HEK293T (cell line): ENCODE measurements at regions not wholly inside any gene's neighbourhood (a gene's known extent, or its start where the extent isn't known, plus 50 kb on each side); places are given as distances from the start of the nearest gene placed in this dataset.

Experiments
- CTCF ChIA-PET: fragments of 350-600 bp; formaldehyde crosslinking; extraction: SDS; loops from one replicate; lab custom pipeline; 2021; ENCODE audit warnings: antibody characterized with exemption, inconsistent platforms; lab: Yijun Ruan, JAX
- POLR2A ChIA-PET: fragments of 350-600 bp; formaldehyde crosslinking; extraction: SDS; loops from one replicate; lab custom pipeline; 2020; ENCODE audit warnings: antibody characterized with exemption, inconsistent platforms; lab: Yijun Ruan, JAX
- DNase-seq: peaks from one replicate; pipeline ENCODE4 v3.0.0; 2012; ENCODE audit warnings: mixed read lengths; ENCODE audit errors: extremely low spot score
- ARNT ChIP-seq: fragments of 450-650 bp; IDR thresholded peaks from 2 replicates; pipeline ENCODE4 v1.6.1; 2017; ENCODE audit warnings: mild to moderate bottlenecking
- BHLHE40 ChIP-seq: fragments of 450-650 bp; IDR thresholded peaks from 2 replicates; pipeline ENCODE4 v1.6.1; 2016; ENCODE audit warnings: mild to moderate bottlenecking, moderate library complexity, borderline replicate concordance
- CTBP1 ChIP-seq: fragments of 450-650 bp; IDR thresholded peaks from 2 replicates; pipeline ENCODE4 v1.6.1; 2016; ENCODE audit warnings: borderline replicate concordance
- ELF4 ChIP-seq: fragments of 450-650 bp; IDR thresholded peaks from 2 replicates; pipeline ENCODE4 v1.6.1; 2017; ENCODE audit warnings: antibody characterized with exemption
- FOXA1 ChIP-seq: fragments of 450-650 bp; IDR thresholded peaks from 2 replicates; pipeline ENCODE4 v1.6.1; 2016; ENCODE audit warnings: mild to moderate bottlenecking
- FOXK2 ChIP-seq: fragments of 450-650 bp; IDR thresholded peaks from 2 replicates; pipeline ENCODE4 v1.6.1; 2016; ENCODE audit warnings: mild to moderate bottlenecking
- FOXM1 ChIP-seq: fragments of 450-650 bp; IDR thresholded peaks from 2 replicates; pipeline ENCODE4 v1.6.1; 2017; ENCODE audit warnings: mild to moderate bottlenecking, borderline replicate concordance
- HDGF ChIP-seq: fragments of 450-650 bp; IDR thresholded peaks from 2 replicates; pipeline ENCODE4 v1.6.1; 2017; ENCODE audit warnings: antibody characterized with exemption, borderline replicate concordance
- L3MBTL2 ChIP-seq: fragments of 450-650 bp; conservative IDR thresholded peaks from 2 replicates; pipeline ENCODE4 v1.6.1; 2016; ENCODE audit warnings: mild to moderate bottlenecking
- LEF1 ChIP-seq: fragments of 450-650 bp; IDR thresholded peaks from 2 replicates; pipeline ENCODE4 v1.6.1; 2017; ENCODE audit warnings: mild to moderate bottlenecking, borderline replicate concordance
- NFRKB ChIP-seq: fragments of 450-650 bp; IDR thresholded peaks from 2 replicates; pipeline ENCODE4 v1.6.1; 2016; ENCODE audit warnings: mild to moderate bottlenecking, moderate library complexity
- SP1 ChIP-seq: fragments of 450-650 bp; IDR thresholded peaks from 2 replicates; pipeline ENCODE4 v1.6.1; 2017
- SUZ12 ChIP-seq: fragments of 450-650 bp; IDR thresholded peaks from 2 replicates; pipeline ENCODE4 v1.6.1; 2016; ENCODE audit warnings: mild to moderate bottlenecking
- TARDBP ChIP-seq: fragments of 450-650 bp; IDR thresholded peaks from 2 replicates; pipeline ENCODE4 v1.6.1; 2016
- ZNF384 ChIP-seq: fragments of 450-650 bp; IDR thresholded peaks from 2 replicates; pipeline ENCODE4 v1.6.1; 2016
- TF ChIP-seq, protein P1 (sequence below): fragments of 450-650 bp; IDR thresholded peaks from 2 replicates; pipeline ENCODE4 v1.6.1; 2016

GRCh38 chr7:67940400-67940799 is 943.8 kb downstream of the TYW1 start:
- DNase-seq = no peak
- POLR2A ChIA-PET = no interaction called here
- CTCF ChIA-PET = no interaction called here
- TF ChIP-seq, protein P1, sequence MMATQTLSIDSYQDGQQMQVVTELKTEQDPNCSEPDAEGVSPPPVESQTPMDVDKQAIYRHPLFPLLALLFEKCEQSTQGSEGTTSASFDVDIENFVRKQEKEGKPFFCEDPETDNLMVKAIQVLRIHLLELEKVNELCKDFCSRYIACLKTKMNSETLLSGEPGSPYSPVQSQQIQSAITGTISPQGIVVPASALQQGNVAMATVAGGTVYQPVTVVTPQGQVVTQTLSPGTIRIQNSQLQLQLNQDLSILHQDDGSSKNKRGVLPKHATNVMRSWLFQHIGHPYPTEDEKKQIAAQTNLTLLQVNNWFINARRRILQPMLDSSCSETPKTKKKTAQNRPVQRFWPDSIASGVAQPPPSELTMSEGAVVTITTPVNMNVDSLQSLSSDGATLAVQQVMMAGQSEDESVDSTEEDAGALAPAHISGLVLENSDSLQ = no peak
- TF ChIP-seq ELF4 = no peak
- no peak for TF ChIP-seq SUZ12
- no peak for TF ChIP-seq CTBP1
- TF ChIP-seq ARNT = no peak
- TF ChIP-seq NFRKB = no peak
- no peak for TF ChIP-seq TARDBP
- no peak for TF ChIP-seq SP1
- TF ChIP-seq FOXA1 = no peak
- no peak for TF ChIP-seq L3MBTL2
- no peak for TF ChIP-seq FOXK2
- TF ChIP-seq ZNF384 = no peak
- TF ChIP-seq LEF1 = no peak
- no peak for TF ChIP-seq BHLHE40
- TF ChIP-seq HDGF = no peak
- TF ChIP-seq FOXM1 = no peak

GRCh38 chr7:67947191-67947590 is 950.6 kb downstream of the TYW1 start:
- DNase-seq = no peak

DNA sequence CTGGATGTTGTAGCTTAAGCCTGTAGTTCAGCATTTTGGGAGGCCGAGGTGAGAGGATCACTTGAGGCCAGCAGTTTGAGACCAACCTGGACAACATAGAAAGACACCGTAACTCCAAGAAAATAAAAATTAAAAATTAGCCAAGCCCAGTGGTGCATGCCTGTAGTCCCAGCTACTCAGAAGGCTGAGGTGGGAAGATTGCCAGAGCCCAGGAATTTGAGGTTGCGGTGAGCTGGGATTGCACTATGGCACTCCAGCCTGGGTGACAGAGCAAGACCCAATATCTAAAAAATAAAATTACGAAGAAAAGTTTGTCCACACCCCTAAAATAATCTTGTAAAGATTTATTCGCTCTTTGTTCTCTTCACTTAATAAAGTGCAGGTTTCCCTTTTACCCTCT is 951.0 kb downstream of the TYW1 start:
- TF ChIP-seq NFRKB (no peak), LEF1 (no peak), SUZ12 (no peak), L3MBTL2 (no peak), ARNT (no peak), FOXK2 (no peak), BHLHE40 (no peak), TARDBP (no peak), FOXA1 (no peak), ZNF384 (no peak), ELF4 (no peak)
- TF ChIP-seq, protein P1 = no peak
- no peak for DNase-seq
- ChIA-PET POLR2A (no interaction called here), CTCF (interaction anchor here (0.6 kb wide), 1 partner anchor 572 kb away, joined by 3 read pairs; no protein-coding TSS in a partner anchor)

More at GRCh38 chr7:67947191-67947590, 950.6 kb downstream of the TYW1 start:
- ChIA-PET CTCF (no interaction called here), POLR2A (no interaction called here)
- TF ChIP-seq ELF4 (no peak), CTBP1 (no peak), SUZ12 (no peak), ZNF384 (no peak), L3MBTL2 (no peak), FOXM1 (no peak), FOXA1 (no peak)

DNA sequence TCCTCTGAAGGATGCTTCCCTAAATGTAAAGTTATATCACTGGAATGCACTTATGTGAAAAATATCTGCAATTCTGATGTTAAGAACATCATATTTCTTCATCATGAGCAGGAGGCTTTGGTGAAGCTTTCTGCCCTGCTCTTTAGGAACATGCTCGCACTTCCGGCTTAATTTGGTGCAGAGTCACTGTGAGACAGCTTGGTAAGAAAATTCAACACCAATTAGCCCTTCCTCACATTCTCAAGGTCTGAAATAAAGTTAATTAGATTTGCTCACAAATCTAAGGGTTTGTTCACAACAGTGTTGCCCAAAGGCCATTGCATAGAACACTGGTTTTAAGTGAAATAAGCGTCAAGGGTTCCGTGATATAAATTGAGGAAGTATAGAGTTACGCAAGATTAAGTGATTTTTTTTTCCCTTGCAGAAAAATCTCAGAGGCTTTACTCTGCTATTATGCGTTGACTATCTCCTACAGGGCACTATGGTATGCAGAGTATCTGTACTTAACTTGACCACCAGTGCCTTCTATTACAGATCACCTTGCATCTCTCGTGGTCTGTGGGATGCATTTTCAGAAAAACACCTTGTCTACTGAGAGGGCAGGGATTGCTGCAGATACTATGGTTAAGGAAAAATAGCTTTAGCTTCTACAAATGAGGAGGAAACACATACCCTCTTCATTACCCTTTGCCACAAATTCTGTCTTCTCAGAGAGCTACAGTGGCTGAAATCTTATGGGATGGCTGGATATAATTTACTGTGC is 953.9 kb downstream of the TYW1 start:
- TF ChIP-seq SUZ12 (no peak), BHLHE40 (no peak), ARNT (no peak), LEF1 (no peak)
- ChIA-PET CTCF (no interaction called here), POLR2A (no interaction called here)
- DNase-seq = no peak

DNA sequence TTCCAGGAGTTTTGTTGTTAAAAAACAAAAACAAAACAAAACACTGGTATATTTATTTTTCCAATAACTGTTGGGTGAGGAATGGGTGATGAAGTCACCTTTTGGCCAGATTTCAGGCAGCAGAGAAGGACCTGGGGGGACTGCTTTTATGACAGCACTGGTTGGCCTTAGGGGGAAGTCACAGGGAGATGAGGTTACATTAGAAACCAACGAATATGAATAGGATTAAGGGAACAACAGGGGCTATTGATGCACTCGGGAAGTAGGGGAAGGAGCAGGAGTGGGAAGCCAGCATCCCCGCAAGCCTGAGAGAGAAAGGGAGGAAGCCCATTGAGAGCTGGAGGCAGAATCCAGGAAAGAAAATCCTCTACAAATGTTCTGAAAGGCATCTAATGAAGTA is 958.4 kb downstream of the TYW1 start:
- no peak for DNase-seq
- POLR2A ChIA-PET = no interaction called here
- CTCF ChIA-PET = no interaction called here
- no peak for TF ChIP-seq ELF4
- TF ChIP-seq ARNT = no peak
- no peak for TF ChIP-seq NFRKB
- TF ChIP-seq LEF1 = no peak
- no peak for TF ChIP-seq FOXK2
- TF ChIP-seq CTBP1 = no peak
- TF ChIP-seq SUZ12 = no peak
- TF ChIP-seq, protein P1 = no peak
- TF ChIP-seq FOXA1 = no peak

DNA sequence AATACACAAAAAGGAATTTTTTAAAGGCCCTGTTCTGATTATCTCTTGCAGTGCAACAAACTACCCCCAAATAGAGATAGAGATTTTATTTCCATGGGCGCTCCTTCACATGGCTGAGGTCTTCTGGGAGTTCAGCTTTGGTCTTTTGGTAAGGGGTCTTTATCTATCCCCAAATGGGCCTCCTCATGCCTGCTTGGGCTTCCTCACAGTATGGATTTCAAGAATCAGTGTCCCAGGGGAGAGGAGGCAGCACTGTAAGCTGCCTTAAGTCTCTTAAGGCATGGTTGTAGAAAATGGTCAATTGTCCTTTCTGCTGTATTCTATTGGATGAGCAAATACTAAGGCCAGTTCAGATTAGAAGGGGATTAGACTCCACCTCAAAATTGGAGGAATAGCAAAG is 966.2 kb downstream of the TYW1 start:
- TF ChIP-seq BHLHE40 (no peak), L3MBTL2 (no peak), ZNF384 (no peak), HDGF (no peak), ELF4 (no peak), FOXM1 (no peak)
- TF ChIP-seq, protein P1 = no peak
- DNase-seq = no peak
- ChIA-PET CTCF (no interaction called here), POLR2A (no interaction called here)
